ENCODE measurements at regions not wholly inside any gene's neighbourhood (a gene's known extent, or its start where the extent isn't known, plus 50 kb on each side); places are given as distances from the start of the nearest gene placed in this dataset.

DNA sequence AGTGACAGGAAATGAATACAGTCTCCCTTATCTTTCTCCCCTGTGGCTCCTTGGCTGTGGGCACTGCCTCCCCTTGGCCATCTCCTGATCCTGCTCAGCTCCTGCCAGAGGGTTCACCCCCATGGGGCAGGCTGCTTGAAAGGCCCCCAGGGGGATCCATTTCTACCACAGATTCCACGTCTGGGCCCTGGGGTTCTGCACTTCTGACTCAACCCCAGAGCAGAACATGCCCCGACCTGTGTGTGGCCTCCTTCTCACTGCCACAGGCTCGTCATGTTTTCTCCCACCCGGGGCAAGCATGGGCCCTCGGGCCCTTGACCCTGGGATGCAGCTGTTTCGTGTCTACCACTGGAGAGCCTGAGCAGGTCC, 122.2 kb downstream of the ACKR3 start:
- H4K8ac ChIP-seq (ENCODE audit: extremely low read depth, insufficient read depth, low read length), result no peak overlapping the region
- 93% methylated on average over 6 of the region's 6 CpGs; no CpG with 5 or more reads in 1 of the 2 experiments for WGBS, 2 experiments (ENCODE audit: extremely low coverage in 1 of 2, insufficient coverage in 1 of 2, insufficient read length in 1 of 2, insufficient replicate concordance in 2 of 2, low coverage in 1 of 2, low lambda C conversion rate in 2 of 2, missing lambda C conversion rate in 1 of 2)
- H3K79me2 ChIP-seq (ENCODE audit: control insufficient read depth in 1 of 2, insufficient read depth in 2 of 2, low read length in 2 of 2), result no peaks in the 10 kb centered on the region
- TF ChIP-seq SIN3A (conservative IDR thresholded peaks at IDR 0.05 in 1 of 2, IDR thresholded peaks at IDR 0.05 in 1 of 2; ENCODE audit: low read depth in 1 of 2, low read length in 2 of 2) (no peak), YY1 (IDR thresholded peaks at IDR 0.05; ENCODE audit: low read depth, low read length) (no peak), CBX8 (IDR thresholded peaks at IDR 0.05; ENCODE audit: borderline replicate concordance, low read depth, low read length) (no peak), KDM1A (IDR thresholded peaks at IDR 0.05; ENCODE audit: borderline replicate concordance, low read length) (no peak), GABPA (IDR thresholded peaks at IDR 0.05; ENCODE audit: borderline replicate concordance, insufficient read depth, low read length) (no peak), POLR2AphosphoS5 (IDR thresholded peaks at IDR 0.05; ENCODE audit: low read depth, low read length) (no peak), RFX5 (IDR thresholded peaks at IDR 0.05; ENCODE audit: borderline replicate concordance, low read depth, low read length) (no peak), RNF2 (IDR thresholded peaks at IDR 0.05; ENCODE audit: borderline replicate concordance, low read depth, low read length, missing control alignments, poor library complexity, severe bottlenecking) (no peak), CHD2 (IDR thresholded peaks at IDR 0.05; ENCODE audit: low read length) (no peak), EZH2 (IDR thresholded peaks at IDR 0.05; ENCODE audit: low read depth, low read length, severe bottlenecking) (no peak), NRF1 (IDR thresholded peaks at IDR 0.05; ENCODE audit: low read depth, low read length) (no peak), GTF2F1 (IDR thresholded peaks at IDR 0.05; ENCODE audit: borderline replicate concordance, low read depth, low read length) (no peak)
- TF ChIP-seq, protein P1, sequence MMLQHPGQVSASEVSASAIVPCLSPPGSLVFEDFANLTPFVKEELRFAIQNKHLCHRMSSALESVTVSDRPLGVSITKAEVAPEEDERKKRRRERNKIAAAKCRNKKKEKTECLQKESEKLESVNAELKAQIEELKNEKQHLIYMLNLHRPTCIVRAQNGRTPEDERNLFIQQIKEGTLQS (IDR thresholded peaks at IDR 0.05; ENCODE audit: insufficient read depth, low read depth, low read length), result no peak
- H3K4ac ChIP-seq (replicated peaks; ENCODE audit: insufficient read length, low read depth, low read length), result no peak overlapping the region
- H3K56ac ChIP-seq (replicated peaks; ENCODE audit: insufficient read length, low read depth, low read length), result no peak overlapping the region
- no peak overlapping the region for H3K14ac ChIP-seq (ENCODE audit: insufficient read length)
- no peak overlapping the region for H3K4me3 ChIP-seq (ENCODE audit: extremely low read depth in 1 of 4, insufficient read depth in 2 of 4, low read depth in 3 of 4, low read length in 4 of 4)
- H4K20me1 ChIP-seq (replicated peaks in 1 of 2; ENCODE audit: control insufficient read depth in 1 of 2, insufficient read depth in 2 of 2, low read length in 2 of 2), result no peaks in the 10 kb centered on the region
- no peak overlapping the region for H3K18ac ChIP-seq (ENCODE audit: extremely low read depth, low read length)
- H3K23ac ChIP-seq (ENCODE audit: insufficient read length), result no peak overlapping the region
- CTCF ChIA-PET (ENCODE audit: partially characterized antibody), result interaction anchor here (0.8 kb wide), 1 partner anchor 13 kb away, joined by 3 read pairs; no protein-coding TSS in a partner anchor
- H2AK5ac ChIP-seq (ENCODE audit: low read depth, low read length), result no peak overlapping the region
- no peak overlapping the region for H2BK12ac ChIP-seq (ENCODE audit: low read depth, low read length)
- no peaks in the 10 kb centered on the region for H3K79me1 ChIP-seq (ENCODE audit: low read depth, low read length)
- H2AFZ ChIP-seq (ENCODE audit: low read length), result no peak overlapping the region
- no peak overlapping the region for H3K27ac ChIP-seq (ENCODE audit: low read depth, low read length)
- H2BK20ac ChIP-seq (ENCODE audit: low read length), result no peak overlapping the region
- H3K4me2 ChIP-seq (ENCODE audit: insufficient read depth in 1 of 2, low read depth in 2 of 2, low read length in 2 of 2), result no peak overlapping the region
- H3K27me3 ChIP-seq (replicated peaks in 1 of 4; ENCODE audit: control insufficient read depth in 3 of 4, extremely low read depth in 1 of 4, insufficient read depth in 3 of 4, low read length in 3 of 4), result no peaks in the 10 kb centered on the region
- H3K9ac ChIP-seq (replicated peaks in 1 of 4; ENCODE audit: extremely low read depth in 1 of 4, low read depth in 3 of 4, low read length in 3 of 4), result no peak overlapping the region
- H2BK15ac ChIP-seq (ENCODE audit: low read length), result no peak overlapping the region
- DNase-seq (ENCODE audit: low read depth in 1 of 2, low spot score in 2 of 2) (no peak), FAIRE-seq (no peak)
- H2BK120ac ChIP-seq (replicated peaks; ENCODE audit: low read depth, low read length), result no peak overlapping the region
- no peak overlapping the region; the same call in 1 of the 2 replicates for H2BK5ac ChIP-seq (ENCODE audit: low read depth, low read length)
- H3K36me3 ChIP-seq (ENCODE audit: control insufficient read depth in 2 of 4, insufficient read depth in 4 of 4, low read length in 3 of 4), result no peaks in the 10 kb centered on the region; a peak in 1 of 8 replicates
- no peak overlapping the region for H4K5ac ChIP-seq (ENCODE audit: insufficient read length, low read depth, low read length)
- H3K23me2 ChIP-seq (ENCODE audit: low read depth, low read length), result no peaks in the 10 kb centered on the region
- POLR2A ChIA-PET (ENCODE audit: partially characterized antibody), result no interaction called here
- no peak overlapping the region for H4K91ac ChIP-seq (replicated peaks; ENCODE audit: insufficient read length, low read length)
- H3K9me3 ChIP-seq (ENCODE audit: insufficient read depth in 2 of 2, low read depth in 1 of 2, low read length in 1 of 2), result no peaks in the 10 kb centered on the region
- peaks cover 0 to 7% (median 2%) of the 10 kb centered on the region in 4 experiments; a peak in 3 of 7 replicates for H3K4me1 ChIP-seq (replicated peaks in 1 of 4; ENCODE audit: control insufficient read depth in 3 of 4, insufficient read depth in 4 of 4, low read length in 3 of 4)

Measured in H1 (cell line).